ENCODE measurements at regions not wholly inside any gene's neighbourhood (a gene's known extent, or its start where the extent isn't known, plus 50 kb on each side); places are given as distances from the start of the nearest gene placed in this dataset.

- no peak for DNase-seq (ENCODE audit: insufficient read length, low spot score)
- FAIRE-seq, result no peak
- TF ChIP-seq POLR2A (IDR thresholded peaks at IDR 0.05; ENCODE audit: low read depth, low read length), result no peak
These were observed 142.5 kb downstream of the GNAT3 start for GRCh38 chr7:80369321-80369720.

- DNase-seq (ENCODE audit: insufficient read length, low spot score) (no peak), FAIRE-seq (no peak)
- TF ChIP-seq POLR2A (IDR thresholded peaks at IDR 0.05; ENCODE audit: low read depth, low read length), result no peak
These were observed 149.2 kb downstream of the GNAT3 start for GRCh38 chr7:80362677-80363076.

GRCh38 chr7:80362010-80362618 is 149.8 kb downstream of the GNAT3 start:
- no peak for DNase-seq (ENCODE audit: insufficient read length, low spot score)

GRCh38 chr7:80359476-80359875 is 152.4 kb downstream of the GNAT3 start:
- DNase-seq (ENCODE audit: insufficient read length, low spot score), result no peak
- no peak for TF ChIP-seq POLR2A (IDR thresholded peaks at IDR 0.05; ENCODE audit: low read depth, low read length)
- no peak for FAIRE-seq

More at GRCh38 chr7:80362010-80362618, 149.8 kb downstream of the GNAT3 start:
- peak; percentile 38 for FAIRE-seq
- TF ChIP-seq POLR2A (IDR thresholded peaks at IDR 0.05; ENCODE audit: low read depth, low read length), result no peak

- DNase-seq (ENCODE audit: insufficient read length, low spot score) (no peak), FAIRE-seq (no peak)
- no peak for TF ChIP-seq POLR2A (IDR thresholded peaks at IDR 0.05; ENCODE audit: low read depth, low read length)
These were observed 152.8 kb downstream of the GNAT3 start for GRCh38 chr7:80359029-80359428.

- FAIRE-seq (no peak), DNase-seq (ENCODE audit: insufficient read length, low spot score) (no peak)
- TF ChIP-seq POLR2A (IDR thresholded peaks at IDR 0.05; ENCODE audit: low read depth, low read length), result no peak
These were observed 154.3 kb downstream of the GNAT3 start for GRCh38 chr7:80357530-80357929.

- DNase-seq (ENCODE audit: insufficient read length, low spot score) (no peak), FAIRE-seq (no peak)
- TF ChIP-seq POLR2A (IDR thresholded peaks at IDR 0.05; ENCODE audit: low read depth, low read length), result no peak
These were observed 161.4 kb downstream of the GNAT3 start for GRCh38 chr7:80350430-80350829.

- DNase-seq (ENCODE audit: insufficient read length, low spot score), result no peak
- no peak for FAIRE-seq
- no peak for TF ChIP-seq POLR2A (IDR thresholded peaks at IDR 0.05; ENCODE audit: low read depth, low read length)
These were observed 163.6 kb downstream of the GNAT3 start for GRCh38 chr7:80348223-80348622.

- DNase-seq (ENCODE audit: insufficient read length, low spot score), result no peak
- no peak for FAIRE-seq
- TF ChIP-seq POLR2A (IDR thresholded peaks at IDR 0.05; ENCODE audit: low read depth, low read length), result no peak
These were observed 164.7 kb downstream of the GNAT3 start for GRCh38 chr7:80347173-80347572.

GRCh38 chr7:80346704-80347103 is 165.2 kb downstream of the GNAT3 start:
- DNase-seq (ENCODE audit: insufficient read length, low spot score) (peak; percentile 14), FAIRE-seq (peak; percentile 97)
- no peak for TF ChIP-seq POLR2A (IDR thresholded peaks at IDR 0.05; ENCODE audit: low read depth, low read length)

- DNase-seq (ENCODE audit: insufficient read length, low spot score), result no peak
- TF ChIP-seq POLR2A (IDR thresholded peaks at IDR 0.05; ENCODE audit: low read depth, low read length), result no peak
- no peak for FAIRE-seq
These were observed 176.2 kb downstream of the GNAT3 start for GRCh38 chr7:80335511-80336231.

- FAIRE-seq, result no peak
- DNase-seq (ENCODE audit: insufficient read length, low spot score), result no peak
- no peak for TF ChIP-seq POLR2A (IDR thresholded peaks at IDR 0.05; ENCODE audit: low read depth, low read length)
These were observed 177.0 kb downstream of the GNAT3 start for GRCh38 chr7:80334908-80335307.

GRCh38 chr7:80334196-80334595 is 177.7 kb downstream of the GNAT3 start:
- no peak for TF ChIP-seq POLR2A (IDR thresholded peaks at IDR 0.05; ENCODE audit: low read depth, low read length)
- FAIRE-seq, result no peak
- no peak for DNase-seq (ENCODE audit: insufficient read length, low spot score)

GRCh38 chr7:80333040-80333439 is 178.8 kb downstream of the GNAT3 start:
- DNase-seq (ENCODE audit: insufficient read length, low spot score) (no peak), FAIRE-seq (peak; percentile 20)
- no peak for TF ChIP-seq POLR2A (IDR thresholded peaks at IDR 0.05; ENCODE audit: low read depth, low read length)

- DNase-seq (ENCODE audit: insufficient read length, low spot score) (no peak), FAIRE-seq (peak; percentile 43)
- TF ChIP-seq POLR2A (IDR thresholded peaks at IDR 0.05; ENCODE audit: low read depth, low read length), result no peak
These were observed 181.4 kb downstream of the GNAT3 start for GRCh38 chr7:80330434-80330833.

Measured in H54 (cell line).